ENCODE measurements at regions not wholly inside any gene's neighbourhood (a gene's known extent, or its start where the extent isn't known, plus 50 kb on each side); places are given as distances from the start of the nearest gene placed in this dataset.
"Not testable (repeated sequence)": the region's sequence is repeated elsewhere in the genome, so short reads cannot be mapped to it uniquely, and the experiment has no call there.

DNA sequence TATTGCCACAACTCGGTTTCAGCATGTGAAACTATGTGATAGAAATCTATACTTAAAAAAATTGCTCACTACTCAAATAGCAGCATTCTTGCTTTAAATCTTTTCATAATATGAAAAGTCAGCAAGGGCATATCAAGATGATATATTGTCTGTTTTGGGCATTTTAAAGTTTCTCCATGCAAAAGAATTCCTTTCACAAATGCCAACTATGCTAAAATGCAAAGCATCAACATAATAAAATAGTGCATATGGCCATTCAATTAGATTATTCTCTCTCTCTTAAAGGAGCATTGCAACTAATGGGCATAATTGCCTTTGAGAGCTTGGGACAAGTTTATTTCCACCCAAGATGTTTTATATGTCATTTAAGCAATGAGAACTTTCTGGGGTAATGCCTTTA is 475.1 kb downstream of the ZPLD1 start:
- DNase-seq (ENCODE audit: low spot score) = no peak

DNA sequence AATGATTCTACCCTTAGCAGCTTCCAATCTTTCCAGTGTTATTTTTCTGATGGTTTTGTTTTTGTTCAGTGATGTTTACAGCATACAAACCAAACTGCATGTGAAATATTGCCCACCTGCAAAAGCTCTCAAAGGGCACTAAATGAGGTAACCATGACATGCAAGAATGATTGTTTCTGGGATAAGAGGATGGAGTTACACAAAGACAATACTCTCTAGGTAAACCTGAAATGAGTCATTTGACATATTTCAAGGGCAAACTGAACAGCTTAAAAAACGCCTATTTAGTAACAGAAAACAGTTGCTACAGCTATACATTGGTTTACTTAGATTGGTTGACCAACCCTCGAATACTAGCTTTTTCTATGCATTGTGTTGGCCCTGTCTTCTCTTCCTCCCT is 481.7 kb downstream of the ZPLD1 start:
- no peak for DNase-seq (ENCODE audit: low spot score)

DNA sequence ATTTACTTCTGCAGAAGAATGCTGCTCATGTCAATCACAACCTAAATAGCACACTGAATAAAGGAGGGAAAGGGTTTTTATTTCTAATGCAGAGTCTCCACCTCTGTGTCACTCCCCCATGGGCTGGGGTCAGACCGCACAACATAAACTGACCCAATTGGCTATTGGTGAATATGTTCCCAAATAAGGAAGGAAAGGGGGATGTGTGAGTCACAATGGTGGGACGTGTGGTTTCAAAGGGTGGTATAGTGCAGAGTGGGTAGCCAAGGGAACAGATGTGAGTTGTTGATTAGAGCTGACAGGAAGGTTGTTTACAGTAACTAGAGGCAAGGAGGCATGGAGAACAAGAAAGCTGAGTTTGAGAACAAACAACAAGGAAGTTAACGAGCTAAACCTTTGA is 491.8 kb downstream of the ZPLD1 start:
- no peak for DNase-seq (ENCODE audit: low spot score)

DNA sequence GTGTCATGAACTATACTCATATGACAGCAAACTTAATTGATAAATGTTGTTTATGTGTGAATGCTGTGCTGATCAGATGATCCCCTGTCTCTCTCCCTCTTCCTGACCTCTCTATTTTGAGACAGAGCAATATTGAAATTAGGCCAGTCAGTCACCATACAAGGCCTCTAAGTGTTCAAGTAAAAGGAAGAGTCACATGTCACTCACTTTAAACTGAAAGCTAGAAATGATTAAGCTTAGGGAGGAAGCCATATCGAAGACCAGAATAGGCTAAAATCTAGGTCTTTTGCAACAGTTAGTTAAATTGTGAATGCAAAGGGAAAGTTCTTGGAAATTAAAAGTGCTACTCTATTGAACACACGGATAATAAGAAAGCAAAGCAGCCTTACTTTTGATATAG is 498.6 kb downstream of the ZPLD1 start:
- DNase-seq (ENCODE audit: low spot score) = no peak

DNA sequence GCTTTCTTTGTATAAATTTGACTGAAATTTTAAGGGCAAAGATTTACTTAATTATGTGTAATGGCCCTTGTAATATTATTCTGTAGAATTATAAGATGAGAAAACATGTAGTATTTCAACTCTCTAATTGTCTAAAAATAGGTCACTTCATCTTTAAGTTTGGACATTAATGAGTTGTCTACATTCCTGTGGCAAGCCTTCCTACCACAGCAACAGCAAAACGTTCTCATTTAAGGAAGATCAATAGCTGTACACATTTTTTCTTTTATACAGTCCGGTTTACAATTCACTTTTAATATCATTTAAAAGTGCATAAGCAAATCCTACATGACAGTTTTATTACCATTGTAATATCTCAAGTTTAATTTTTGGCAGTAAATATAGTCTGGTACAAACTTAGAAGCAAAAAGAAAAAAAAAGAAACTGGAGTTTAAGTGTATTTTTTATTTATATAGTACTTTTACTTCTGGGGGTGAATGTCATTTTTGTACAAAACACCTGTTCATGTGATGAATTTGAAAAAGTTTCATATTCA is 501.8 kb downstream of the ZPLD1 start:
- DNase-seq (ENCODE audit: low spot score) = no peak

DNA sequence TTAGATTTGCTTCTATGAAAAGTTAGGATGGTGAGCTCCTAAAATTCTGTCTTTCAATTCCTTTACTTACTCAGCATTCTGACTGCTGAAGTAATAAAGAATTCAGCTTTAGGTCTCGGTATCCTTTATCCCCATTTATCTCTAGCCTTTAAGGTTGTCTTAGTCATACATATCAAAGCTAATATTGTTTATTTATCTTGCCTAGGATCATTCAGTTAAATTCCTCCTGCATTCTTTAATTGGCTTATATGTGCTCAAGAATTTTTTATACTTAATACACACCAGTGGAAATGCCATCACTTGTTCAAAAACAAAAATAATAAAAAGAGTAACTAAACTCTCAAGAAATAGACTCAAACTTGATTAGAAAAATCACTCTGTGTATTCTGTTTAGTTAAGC is 507.0 kb downstream of the ZPLD1 start:
- no peak for DNase-seq (ENCODE audit: low spot score)

DNA sequence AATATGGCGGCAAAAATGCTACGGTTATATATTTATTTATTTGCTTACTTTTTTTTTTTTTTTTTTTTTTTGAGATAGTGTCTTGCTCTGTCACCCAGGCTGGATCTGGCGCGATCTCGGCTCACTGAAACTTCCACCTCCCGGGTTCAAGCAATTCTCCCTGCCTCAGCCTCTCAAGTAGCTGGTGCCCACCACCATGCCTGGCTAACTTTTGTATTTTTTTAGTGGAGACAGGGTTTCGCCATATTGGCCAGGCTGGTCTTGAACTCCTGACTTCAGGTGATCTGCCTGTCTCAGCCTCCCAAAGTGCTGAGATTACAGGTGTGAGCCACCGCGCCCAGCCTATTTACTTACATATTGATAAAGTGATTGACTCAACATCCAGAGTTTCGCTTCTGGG is 511.6 kb downstream of the ZPLD1 start:
- DNase-seq (ENCODE audit: low spot score) = not testable (repeated sequence)

DNA sequence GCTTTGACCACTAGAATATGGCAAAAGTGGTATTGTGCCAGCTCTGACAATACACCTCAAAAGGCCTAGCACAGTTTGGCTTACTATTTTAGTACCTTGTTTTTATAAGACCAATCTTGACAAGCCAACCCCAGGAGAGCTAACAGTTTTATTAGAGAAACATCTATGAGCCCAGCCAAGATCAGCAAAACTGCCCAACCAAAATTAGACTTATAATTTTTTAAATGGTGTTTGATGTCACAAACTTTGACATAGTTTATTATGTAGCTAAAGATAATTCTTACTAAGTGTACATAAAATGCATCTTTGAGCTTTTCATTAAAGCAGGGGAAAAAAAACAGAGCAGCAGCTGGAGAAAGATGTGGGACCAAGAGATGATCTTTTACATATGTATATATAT is 537.5 kb downstream of the ZPLD1 start:
- no peak for DNase-seq (ENCODE audit: low spot score)

DNA sequence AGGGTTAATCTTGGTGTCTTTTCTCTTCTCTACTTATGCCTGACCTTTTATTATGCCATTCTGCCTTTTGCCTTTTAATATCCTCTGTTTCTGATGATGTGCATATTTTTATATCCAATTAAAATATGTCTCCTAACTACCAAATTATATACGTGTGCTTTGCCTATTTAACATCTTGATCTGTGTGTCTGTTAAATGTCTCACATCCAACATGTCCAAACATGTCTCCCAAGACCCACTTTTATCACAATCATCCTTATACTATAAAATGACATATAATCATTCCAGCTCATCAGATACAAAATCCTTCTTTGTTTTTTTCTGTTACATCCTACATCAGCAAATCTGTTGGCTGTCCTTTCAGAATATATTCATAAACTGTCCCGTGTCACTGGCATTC is 539.5 kb downstream of the ZPLD1 start:
- DNase-seq (ENCODE audit: low spot score) = no peak

DNA sequence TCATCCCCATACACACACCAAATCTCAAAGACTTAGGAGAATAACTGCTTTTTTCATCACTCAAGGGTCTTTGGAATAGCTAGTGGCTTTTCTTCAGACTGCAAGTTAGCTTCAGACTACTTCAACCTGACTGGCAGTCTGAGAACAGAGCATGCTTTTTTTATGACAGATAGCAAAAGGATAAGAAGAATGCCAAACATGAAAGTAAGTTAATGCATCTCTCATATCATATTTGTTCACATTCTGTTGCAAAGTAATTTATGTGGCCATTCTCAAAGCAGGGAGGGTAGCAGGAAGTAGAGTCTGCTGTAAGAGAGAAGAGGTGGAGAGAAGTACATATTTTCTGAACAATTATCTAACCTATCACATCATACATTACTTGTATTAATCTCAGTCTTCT is 544.4 kb downstream of the ZPLD1 start:
- DNase-seq (ENCODE audit: low spot score) = no peak

DNA sequence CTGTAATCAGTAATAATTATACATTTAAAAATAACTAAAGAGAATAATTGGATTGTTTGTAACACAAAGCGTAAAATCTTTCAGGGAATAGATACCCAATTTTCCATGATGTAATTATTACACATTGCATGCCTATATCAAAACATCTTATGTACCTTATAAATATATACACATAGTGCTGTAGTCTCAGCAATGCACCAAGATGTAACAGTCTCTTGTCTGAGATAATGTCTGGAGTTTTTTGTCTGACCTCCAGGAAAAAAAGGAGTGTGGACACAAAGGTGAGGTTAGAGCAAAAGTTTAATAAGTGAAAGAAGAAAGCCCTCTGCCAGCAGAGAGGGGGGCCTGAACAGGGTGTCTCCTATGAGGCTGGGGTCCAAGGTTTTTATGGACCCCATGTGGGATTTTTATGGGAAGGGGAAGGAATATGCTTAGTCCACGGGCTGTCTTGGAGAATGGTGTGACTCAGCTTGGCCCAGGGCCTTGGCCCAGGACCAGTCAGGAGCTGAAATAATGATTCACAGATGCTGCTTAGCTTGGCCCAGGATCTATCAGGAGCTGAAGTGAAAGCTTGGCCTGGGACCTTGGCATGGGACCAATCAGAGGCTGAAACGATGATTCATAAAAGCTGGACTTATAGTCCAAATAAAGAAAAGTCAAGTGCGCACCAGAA is 545.0 kb downstream of the ZPLD1 start:
- peak; percentile 19 for DNase-seq (ENCODE audit: low spot score)

DNA sequence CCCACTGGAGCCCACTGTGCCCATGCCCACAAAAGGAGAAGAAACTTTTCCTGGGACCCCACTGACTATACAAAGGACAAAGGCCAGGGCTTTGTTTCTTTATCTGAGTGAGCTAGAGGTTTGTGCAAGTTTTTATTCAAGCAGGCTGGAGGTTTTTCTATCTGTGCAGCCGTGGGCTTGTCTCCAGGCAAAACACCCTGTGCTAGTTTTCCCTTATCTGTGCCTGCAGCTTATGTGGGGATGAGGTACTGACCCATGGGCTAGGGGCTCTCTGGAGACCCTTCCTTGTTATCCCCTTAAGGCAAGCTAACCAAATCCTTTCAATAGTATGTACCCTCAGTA is 545.5 kb downstream of the ZPLD1 start:
- DNase-seq (ENCODE audit: low spot score) = no peak

DNA sequence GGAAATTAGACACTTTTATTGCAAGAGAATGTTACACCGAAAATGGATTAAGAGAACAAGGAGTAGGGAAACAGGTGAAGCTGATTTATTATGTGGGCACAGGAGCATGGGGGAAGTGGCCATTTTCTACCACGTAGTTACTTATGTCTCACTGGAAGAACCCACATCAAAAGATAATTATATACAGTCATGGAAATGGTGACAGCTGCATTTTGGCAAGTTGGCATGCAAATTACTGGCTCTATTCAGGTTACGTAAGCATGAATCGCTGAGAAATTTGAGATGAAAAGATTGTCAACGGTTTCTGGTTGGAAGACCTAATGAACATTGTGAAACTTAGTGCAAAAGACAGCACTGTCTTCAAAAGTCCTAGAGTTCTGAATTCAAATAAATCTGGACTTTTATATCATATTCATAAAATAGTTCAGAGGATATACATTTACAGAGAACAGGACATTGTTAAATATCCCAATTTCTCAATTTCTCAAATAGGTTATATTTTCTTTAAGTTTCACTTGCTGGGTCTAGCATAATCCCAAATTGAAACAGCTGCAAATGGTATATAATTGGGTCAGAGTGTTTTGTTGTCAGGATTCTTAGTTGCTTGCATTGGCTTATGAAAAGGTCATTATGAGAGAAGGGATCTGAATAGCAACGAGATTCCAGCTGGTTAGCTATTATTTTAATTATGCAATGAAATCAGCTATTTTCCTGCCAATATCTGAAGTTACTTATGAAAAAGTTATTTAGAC is 567.8 kb downstream of the ZPLD1 start:
- no peak for DNase-seq (ENCODE audit: low spot score)

DNA sequence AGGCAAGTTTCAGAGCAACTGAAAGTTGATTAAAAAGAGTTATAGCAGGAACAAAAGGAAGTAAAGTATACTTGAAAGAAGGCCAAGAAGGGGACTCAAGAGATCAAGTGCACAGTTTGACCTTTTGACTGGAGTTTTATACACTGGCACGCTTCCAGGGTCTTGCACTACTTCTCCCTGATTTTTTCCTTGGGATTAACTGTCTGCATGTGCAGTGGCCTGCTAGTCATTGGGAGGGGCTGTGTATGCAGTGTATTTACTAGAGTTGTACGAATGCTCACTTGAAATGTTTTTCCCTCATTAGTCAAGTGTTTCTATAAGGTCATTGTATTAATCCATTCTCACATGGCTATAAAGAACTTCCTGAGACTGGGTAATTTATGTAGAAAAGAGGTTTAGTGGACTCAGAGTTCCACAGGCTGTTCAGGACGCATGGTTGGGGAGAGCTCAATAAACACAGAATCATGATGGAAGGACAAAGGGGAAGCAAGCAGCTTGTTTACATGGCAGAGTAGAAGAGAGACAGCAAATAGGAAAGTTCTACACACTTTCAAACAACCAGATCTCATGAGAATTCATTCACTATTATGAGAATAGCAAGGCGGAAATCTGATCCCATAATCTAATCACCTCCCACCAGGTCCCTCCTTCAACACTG is 571.8 kb downstream of the ZPLD1 start:
- DNase-seq (ENCODE audit: low spot score) = no peak

DNA sequence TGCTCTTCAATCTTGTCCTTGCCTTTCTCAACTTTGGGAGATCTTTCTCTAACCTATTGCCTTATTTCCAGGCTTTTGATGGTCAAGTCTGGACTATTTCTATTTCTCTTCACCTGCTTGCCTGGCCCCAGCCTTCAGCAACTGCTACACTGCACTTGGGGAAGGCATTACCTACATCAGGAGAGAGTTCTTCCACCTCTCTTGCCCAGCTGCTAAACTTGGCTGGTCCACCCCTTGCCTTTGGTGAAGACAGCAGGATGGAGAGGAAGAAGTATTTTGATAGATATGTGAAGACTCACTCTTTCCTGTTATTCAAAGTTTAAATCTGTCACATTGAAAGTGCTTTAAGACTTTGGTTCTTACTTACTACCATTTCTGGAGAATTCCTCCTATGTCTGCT is 574.8 kb downstream of the ZPLD1 start:
- DNase-seq (ENCODE audit: low spot score) = no peak

DNA sequence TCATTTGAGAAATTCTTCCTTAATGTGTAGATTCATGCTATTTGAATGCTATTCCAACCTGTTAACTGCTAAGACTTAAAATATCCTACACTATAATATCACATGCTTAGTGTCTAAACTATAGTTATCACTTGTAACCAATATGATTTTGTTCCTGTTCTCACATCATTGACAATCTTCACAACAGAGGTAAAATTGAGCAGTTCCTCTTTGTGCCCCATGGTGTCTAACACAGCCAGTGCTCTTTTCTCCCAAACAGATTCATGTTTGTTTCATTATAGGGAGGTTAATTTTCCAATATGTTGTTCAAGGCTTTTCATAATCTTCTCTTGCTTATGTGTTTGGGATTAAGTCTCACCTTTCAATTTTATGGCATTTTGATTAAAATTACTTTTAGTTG is 591.1 kb downstream of the ZPLD1 start:
- no peak for DNase-seq (ENCODE audit: low spot score)

DNA sequence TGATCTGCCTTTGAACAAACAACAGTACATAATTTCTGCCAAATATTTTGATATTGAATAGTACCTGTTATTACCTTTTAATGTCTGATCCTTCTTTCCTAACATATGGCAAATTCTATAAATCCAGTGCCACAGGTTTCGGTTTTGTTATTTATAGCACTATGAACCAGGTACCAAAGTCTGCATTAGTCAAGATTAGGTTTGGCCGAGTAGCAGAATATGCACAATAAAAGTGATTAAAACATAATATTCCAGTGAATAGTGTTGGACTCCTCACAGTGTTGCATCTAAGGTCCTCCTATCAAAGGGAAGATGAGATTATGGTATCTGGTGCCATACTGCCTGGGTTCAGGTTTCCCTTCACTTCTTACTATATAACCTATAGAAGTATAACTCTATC is 599.0 kb downstream of the ZPLD1 start:
- DNase-seq (ENCODE audit: low spot score) = no peak

DNA sequence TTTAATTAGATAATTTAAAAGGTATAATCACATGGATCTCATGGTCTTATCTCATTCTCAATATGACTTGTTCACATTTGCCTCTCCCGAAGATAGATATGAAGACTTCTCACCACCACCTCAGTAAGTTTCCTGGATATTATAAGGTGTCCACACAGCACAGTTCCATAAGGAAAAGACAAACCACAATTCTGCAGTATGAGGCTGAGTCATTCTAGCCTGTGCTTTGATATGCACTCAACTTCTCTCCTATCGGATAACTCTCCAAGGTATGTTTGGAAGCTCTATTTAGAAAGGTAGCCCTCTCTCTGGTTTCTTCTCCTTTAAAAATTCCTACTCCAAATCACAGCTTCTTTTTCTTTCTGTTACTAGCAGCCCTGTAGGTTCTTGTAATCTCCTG is 612.8 kb downstream of the ZPLD1 start:
- DNase-seq (ENCODE audit: low spot score) = no peak

DNA sequence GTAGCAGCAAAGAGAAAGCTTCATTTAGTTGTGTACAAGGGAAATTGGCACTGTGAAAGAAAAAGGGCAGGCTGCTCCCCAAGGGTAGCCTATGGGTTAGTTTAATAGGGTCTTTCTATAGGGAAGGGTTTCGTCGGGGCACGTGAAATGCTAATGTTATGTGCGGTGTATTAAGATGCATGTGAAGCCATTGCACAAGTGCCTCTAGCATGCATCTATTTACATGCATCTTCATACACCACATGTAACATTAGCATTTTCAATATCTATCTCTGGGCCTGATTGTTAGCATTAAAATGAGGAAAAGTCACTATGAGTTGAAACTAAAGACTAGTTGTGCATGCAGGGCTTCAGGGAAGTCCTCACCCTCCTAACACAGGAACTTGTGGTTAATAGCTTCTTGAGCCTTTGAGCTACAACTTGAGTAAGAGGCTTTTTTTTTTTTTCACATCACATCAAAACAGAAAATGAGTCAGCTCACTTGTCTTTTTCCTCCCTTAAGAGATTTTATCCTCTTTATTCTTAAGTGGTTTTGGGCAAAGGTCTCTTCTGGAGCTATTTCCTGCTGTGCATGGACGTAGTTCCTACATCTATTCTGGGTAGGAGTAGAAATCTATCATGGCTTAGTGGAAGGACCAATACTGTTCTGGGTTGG is 613.4 kb downstream of the ZPLD1 start:
- no peak for DNase-seq (ENCODE audit: low spot score)

DNA sequence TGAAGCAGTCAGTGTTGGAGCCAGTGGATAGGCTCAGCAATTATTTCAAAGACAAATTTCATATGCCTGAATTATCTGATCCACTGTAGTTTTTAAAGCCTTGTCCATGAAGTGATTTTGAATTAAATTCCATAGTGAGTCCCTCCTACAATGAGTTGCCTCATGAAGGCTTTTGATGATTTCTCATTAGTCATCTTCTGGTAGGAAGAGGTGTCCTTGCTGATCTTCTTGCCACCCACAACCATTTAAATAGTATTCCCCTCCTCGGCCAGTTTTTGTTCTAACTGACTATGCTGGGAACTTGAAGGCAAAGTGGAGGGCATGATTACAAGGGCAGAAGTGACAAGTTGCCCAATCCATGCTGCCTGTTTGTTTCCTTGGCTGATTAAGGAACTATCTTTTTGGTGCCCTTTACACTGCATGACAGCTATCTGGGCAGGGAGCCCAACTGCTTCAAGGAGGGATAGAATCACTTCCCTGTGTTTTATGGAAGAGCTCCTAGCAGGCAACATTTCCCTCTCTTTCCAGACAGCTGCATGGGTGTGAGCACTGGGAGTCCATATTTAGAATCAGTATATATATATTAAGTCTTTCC is 617.5 kb downstream of the ZPLD1 start:
- no peak for DNase-seq (ENCODE audit: low spot score)

DNA sequence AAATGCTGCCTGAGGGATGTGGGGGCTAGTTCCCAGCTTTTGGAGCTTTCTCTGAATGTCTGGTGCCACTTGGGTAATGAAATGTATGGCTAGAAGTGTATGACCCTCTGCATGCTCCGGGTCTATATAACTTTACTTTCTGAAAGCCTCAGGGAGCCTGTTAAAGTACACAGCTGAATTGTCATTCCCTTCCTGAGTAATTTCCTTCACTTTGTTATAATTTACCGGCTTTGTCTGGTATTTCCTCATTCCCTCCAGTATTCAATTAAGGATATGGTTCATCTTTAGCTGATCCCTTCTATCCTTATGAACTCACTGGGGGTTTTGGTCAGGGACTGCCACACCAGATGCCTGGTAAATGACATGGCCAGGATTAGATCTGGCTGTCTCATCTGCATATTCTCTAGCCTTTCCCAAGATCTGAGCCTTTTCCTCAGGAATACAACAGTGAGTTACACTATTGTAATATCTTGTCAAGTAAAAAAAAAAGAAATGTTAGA is 620.3 kb downstream of the ZPLD1 start:
- DNase-seq (ENCODE audit: low spot score) = no peak

DNA sequence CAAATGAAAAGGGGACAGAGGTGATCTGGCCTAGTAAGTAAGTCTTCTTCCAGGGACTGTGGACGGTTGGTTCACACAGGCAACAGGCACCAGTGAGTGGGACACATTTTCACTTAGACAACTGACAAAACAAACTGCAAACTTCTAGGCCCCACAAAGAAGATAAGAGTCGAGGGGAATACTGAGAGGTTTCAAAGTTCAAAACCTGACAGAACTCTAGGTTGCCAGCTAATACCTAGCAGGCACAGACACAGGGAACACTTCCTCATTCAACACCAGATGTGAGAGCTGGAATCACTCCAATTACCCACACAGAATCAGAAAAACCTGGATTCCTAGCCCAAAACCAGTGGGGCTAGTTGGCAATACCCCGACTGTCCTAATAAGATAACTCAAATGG is 621.7 kb downstream of the ZPLD1 start:
- DNase-seq (ENCODE audit: low spot score) = no peak

Data from AG08396 (cell line).